AG09319 (cell line): ENCODE measurements at regions not wholly inside any gene's neighbourhood (a gene's known extent, or its start where the extent isn't known, plus 50 kb on each side); places are given as distances from the start of the nearest gene placed in this dataset.

ENCODE experiments used
- DNase-seq: peaks from one replicate; pipeline ENCODE4 v3.0.0-alpha.2; 2010; ENCODE audit warnings: low read depth; ENCODE audit errors: extremely low read depth
- TF ChIP-seq, protein P1 (sequence below): IDR thresholded peaks from 2 replicates; pipeline ENCODE4 v1.5.1; 2011; ENCODE audit warnings: low read depth, mild to moderate bottlenecking, inconsistent platforms, low read length, moderate library complexity

DNA sequence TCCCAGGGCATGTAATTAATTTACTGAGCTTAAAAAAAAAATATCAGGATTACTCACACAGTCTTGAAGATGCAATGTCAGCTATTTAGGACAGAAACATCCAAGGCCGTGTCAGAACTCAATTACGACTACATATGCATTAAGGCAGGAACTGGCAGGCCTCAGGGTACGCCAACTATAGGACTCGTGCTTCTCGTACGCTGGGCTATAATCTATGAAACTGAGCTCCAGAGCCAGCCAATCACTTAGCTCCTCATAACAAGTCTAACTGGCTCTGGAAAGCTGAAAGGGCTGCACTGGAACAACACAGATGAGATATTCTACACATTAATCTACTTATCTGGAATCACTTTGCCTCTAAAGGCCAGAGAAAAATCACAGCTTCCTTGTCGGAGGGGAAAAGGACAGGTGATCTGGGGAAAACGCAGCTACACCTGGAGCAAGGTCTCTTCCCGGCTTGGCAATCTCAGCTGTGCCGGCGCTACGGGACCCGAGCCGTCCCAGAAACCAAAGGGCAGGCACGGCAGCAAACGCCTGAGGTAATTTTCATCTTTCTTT is 212.0 kb downstream of the DEPDC1B start:
- TF ChIP-seq, protein P1, sequence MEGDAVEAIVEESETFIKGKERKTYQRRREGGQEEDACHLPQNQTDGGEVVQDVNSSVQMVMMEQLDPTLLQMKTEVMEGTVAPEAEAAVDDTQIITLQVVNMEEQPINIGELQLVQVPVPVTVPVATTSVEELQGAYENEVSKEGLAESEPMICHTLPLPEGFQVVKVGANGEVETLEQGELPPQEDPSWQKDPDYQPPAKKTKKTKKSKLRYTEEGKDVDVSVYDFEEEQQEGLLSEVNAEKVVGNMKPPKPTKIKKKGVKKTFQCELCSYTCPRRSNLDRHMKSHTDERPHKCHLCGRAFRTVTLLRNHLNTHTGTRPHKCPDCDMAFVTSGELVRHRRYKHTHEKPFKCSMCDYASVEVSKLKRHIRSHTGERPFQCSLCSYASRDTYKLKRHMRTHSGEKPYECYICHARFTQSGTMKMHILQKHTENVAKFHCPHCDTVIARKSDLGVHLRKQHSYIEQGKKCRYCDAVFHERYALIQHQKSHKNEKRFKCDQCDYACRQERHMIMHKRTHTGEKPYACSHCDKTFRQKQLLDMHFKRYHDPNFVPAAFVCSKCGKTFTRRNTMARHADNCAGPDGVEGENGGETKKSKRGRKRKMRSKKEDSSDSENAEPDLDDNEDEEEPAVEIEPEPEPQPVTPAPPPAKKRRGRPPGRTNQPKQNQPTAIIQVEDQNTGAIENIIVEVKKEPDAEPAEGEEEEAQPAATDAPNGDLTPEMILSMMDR: no peak
- no peak for DNase-seq

DNA sequence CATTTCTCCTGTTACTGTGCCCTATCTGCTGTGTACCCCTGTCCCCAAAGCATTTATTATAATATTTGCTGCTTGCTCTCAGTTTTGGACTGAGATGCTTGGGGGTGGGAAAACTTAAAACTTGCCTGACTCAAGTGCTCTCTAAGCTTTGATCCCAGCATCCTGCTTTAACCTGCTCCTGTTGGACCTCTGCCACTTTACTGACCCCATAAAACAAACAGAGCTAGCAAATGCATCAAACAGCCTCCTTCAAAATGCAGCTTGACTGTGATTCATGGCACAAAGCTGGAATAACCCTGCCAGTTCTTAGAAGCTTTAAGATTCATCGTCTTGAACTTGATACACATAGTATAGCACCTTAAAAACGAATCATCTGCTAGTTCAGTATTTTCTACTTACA is 212.5 kb downstream of the DEPDC1B start:
- TF ChIP-seq, protein P1: no peak
- DNase-seq: no peak

DNA sequence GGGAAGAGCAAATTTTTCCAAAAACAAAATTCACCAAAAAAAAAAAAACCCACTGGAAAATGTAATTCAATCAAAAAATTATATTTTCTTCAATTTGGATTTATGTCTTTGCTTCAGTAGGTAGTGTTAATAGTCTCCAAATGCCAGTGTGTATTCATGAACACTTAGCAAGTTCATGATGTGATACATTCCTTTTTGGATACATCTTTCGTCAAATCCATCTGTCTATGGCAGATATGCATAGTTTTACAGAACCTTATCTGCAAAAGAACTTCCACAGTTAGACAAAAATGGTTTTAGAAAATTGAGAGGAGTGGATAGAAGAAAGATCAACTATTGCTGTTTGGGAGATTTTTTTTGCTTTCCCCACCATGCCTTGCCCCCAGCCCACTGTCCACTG is 214.6 kb downstream of the DEPDC1B start:
- TF ChIP-seq, protein P1: no peak
- DNase-seq: no peak

DNA sequence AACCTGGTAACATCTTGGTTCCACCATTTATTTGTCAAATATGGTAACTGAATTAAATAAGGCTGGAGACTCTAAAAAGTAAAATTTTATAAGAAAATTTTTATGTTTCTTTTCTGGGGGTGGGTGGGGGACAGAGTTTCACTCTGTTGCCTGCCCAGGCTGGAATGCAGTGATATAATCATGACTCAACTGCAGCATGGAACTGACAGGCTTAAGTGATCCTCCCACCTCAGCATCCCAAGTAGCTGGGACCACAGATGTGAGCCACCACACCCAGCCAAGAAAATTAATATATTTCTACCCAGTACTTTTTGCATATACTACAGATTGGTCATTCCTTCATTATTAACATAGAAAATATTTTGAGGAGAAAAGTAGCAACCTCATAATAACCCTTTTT is 216.9 kb downstream of the DEPDC1B start:
- TF ChIP-seq, protein P1: no peak
- DNase-seq: no peak

DNA sequence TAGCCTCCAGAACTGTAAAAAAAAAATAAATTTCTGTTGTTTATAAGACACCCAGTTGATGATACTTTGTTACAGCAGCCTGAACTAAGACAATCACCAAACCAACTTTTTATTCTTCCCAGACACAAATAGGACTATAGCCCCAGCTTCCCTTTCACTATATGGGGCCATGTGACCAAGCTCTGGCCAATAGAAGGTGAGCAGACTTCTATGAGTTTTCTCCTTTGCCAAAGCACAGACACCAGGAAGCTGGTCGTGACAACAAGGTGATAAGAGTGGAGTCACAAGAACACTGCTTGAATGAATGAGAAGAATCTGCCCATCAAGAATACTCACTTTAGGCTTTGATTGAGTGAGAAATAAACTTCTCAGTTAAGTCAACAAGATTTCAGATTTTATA is 217.7 kb downstream of the DEPDC1B start:
- DNase-seq: no peak
- TF ChIP-seq, protein P1: no peak

DNA sequence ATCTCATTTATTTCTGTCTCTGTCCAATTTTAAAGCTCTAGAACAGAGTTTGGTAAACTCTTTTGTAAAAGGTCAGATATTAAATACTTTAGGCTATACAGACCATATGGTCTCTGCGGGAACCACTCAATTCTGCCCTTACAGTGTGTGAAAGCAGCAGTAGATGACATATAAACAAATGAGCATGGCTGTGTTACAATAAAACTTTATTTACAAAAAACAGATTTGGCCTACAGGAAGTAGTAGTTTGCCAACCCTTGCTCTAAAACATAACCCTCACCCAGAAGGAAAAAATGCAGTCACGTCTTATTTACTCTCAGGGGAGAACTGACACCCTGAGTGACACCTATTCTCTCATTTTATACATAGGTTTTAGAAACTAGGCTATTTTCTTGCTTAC is 220.4 kb downstream of the DEPDC1B start:
- TF ChIP-seq, protein P1: no peak
- no peak for DNase-seq

DNA sequence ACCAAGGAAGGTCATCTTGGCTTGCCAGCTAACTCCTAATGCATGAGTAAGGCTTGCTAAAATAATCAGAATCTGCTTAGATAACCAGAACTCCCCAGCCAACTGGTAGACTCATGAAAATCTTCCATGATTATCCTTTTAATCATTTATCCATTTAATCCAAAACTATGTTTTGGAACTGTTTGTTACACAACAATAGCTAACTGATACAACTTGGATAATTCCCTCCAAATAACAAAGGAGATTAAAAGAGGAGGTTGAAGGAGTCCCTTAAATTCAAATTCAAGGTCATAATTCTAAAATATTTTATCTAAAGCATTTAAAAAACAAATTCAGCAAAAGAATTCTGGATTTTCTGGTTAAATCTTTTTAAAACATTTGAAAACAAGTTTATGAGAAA is 222.1 kb downstream of the DEPDC1B start:
- TF ChIP-seq, protein P1: no peak
- no peak for DNase-seq
